ENCODE measurements at regions not wholly inside any gene's neighbourhood (a gene's known extent, or its start where the extent isn't known, plus 50 kb on each side); places are given as distances from the start of the nearest gene placed in this dataset.

- no peak for TF ChIP-seq CTCF (conservative IDR thresholded peaks at IDR 0.05; ENCODE audit: low read depth, low read length)
- no peak for DNase-seq (ENCODE audit: low read depth)
- H3K4me3 ChIP-seq (ENCODE audit: low read depth, low read length) = no peak overlapping the region
Measured at GRCh38 chr1:57599236-57599994, 175.6 kb upstream of the DAB1 start.

GRCh38 chr1:57597036-57597435 lies 173.2 kb upstream of the DAB1 start:
- no peak for TF ChIP-seq CTCF (conservative IDR thresholded peaks at IDR 0.05; ENCODE audit: low read depth, low read length)
- H3K4me3 ChIP-seq (ENCODE audit: low read depth, low read length) = no peak overlapping the region
- no peak for DNase-seq (ENCODE audit: low read depth)

GRCh38 chr1:57594002-57594401 lies 170.1 kb upstream of the DAB1 start:
- no peak for DNase-seq (ENCODE audit: low read depth)
- H3K4me3 ChIP-seq (ENCODE audit: low read depth, low read length) = no peak overlapping the region
- TF ChIP-seq CTCF (conservative IDR thresholded peaks at IDR 0.05; ENCODE audit: low read depth, low read length) = no peak

- TF ChIP-seq CTCF (conservative IDR thresholded peaks at IDR 0.05; ENCODE audit: low read depth, low read length) = no peak
- no peak for DNase-seq (ENCODE audit: low read depth)
- no peak overlapping the region for H3K4me3 ChIP-seq (ENCODE audit: low read depth, low read length)
Measured at GRCh38 chr1:57591842-57592241, 168.0 kb upstream of the DAB1 start.

GRCh38 chr1:57590978-57591377 lies 167.1 kb upstream of the DAB1 start:
- DNase-seq (ENCODE audit: low read depth) = no peak
- no peak overlapping the region for H3K4me3 ChIP-seq (ENCODE audit: low read depth, low read length)
- TF ChIP-seq CTCF (conservative IDR thresholded peaks at IDR 0.05; ENCODE audit: low read depth, low read length) = no peak

GRCh38 chr1:57586842-57587241 lies 163.0 kb upstream of the DAB1 start:
- no peak overlapping the region for H3K4me3 ChIP-seq (ENCODE audit: low read depth, low read length)
- TF ChIP-seq CTCF (conservative IDR thresholded peaks at IDR 0.05; ENCODE audit: low read depth, low read length) = no peak
- DNase-seq (ENCODE audit: low read depth) = no peak

GRCh38 chr1:57578680-57579079 lies 154.8 kb upstream of the DAB1 start:
- TF ChIP-seq CTCF (conservative IDR thresholded peaks at IDR 0.05; ENCODE audit: low read depth, low read length) = no peak
- H3K4me3 ChIP-seq (ENCODE audit: low read depth, low read length) = no peak overlapping the region
- no peak for DNase-seq (ENCODE audit: low read depth)
